Effector CD4-positive, alpha-beta T cell (primary cell): ENCODE measurements at regions not wholly inside any gene's neighbourhood (a gene's known extent, or its start where the extent isn't known, plus 50 kb on each side); places are given as distances from the start of the nearest gene placed in this dataset.
"Not testable (repeated sequence)": the region's sequence is repeated elsewhere in the genome, so short reads cannot be mapped to it uniquely, and the experiment has no call there.

Experiments used
- DNase-seq: peaks from one replicate; pipeline ENCODE4 v3.0.0-alpha.2; 2020

DNA sequence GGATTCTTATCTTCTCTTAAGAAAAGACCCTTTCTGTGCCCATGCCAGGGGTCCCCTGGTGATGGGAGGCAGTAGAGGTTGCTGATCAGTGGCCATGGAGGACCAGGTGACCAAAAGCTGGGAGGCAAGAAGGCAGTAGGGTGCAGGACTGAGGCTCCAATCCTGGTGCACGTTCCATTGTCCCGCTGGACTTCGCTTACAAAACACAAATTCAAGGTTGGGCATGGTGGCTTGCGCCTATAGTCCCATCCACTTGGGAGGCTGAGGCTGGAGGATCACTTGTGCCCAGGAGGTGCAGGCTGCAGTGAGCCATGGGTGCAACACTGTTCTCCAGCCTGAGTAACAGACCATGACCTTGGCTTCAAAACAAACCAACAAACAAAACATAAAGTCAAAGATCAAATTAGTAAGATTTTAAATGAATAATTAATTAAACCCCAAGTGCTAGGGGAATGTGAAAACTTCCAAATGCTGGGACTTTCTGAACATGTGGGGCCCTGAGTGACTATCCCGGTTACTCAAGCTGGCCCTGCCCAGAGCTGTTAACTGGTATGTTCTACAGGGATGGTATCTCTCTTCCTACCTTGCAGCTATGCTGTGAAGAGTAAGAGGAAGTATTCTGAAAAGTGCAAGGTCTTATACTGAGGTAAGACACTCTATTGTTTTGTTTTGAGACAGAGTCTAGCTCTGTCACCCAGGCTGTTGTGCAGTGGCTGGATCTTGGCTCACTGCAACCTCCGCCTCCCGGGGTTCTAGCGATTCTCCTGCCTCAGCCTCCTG lies 97.6 kb downstream of the LYZL2 start:
- DNase-seq: no peak

DNA sequence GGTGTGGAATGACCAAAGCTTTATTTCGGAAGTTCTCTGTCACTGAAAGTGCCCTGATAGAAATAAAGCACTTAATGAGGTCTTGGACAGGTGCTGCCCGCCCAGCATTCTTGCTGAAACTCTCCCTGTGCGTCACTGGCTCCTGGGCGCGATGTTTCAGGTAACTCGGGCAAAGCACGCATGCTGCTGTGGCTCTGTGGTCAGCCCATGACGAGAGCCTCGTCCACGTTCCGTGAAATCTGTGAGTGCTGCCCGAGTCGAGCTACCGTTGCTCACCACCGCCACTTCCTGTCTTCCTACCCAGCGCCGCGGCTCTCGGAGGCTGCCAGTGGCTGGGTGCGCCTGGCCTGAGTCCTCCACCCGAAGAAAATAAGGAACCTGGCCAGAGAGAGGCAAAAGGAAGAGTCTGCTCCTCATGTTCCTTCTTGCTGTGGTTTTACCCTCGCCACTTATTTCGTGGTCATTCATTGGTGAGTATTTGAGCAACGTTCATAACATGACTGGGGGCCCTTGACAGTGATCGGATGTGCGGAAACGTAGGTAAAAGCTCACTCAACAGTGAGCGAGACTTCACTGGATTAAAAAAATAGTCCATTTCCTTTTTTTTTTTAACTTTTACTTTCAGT lies 95.5 kb downstream of the MAP3K8 start:
- peak; percentile 64 for DNase-seq

DNA sequence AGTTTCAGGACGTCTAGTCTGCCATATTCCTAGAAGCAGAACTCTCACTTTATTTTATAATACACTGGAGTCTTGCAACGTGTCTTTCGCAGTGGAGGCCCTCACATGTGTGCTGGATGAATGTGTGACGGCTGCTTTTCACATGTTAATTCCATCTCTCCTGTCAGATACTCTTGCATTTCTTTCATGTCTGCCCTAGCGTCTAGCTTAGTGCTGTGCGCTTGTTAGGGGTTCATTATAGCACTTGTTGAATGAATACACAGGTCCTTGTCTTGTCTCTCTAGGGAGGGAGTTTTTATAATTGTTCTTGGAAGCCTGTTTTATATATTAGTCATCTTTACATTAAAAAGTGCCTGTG lies 94.4 kb downstream of the MAP3K8 start:
- no peak for DNase-seq

DNA sequence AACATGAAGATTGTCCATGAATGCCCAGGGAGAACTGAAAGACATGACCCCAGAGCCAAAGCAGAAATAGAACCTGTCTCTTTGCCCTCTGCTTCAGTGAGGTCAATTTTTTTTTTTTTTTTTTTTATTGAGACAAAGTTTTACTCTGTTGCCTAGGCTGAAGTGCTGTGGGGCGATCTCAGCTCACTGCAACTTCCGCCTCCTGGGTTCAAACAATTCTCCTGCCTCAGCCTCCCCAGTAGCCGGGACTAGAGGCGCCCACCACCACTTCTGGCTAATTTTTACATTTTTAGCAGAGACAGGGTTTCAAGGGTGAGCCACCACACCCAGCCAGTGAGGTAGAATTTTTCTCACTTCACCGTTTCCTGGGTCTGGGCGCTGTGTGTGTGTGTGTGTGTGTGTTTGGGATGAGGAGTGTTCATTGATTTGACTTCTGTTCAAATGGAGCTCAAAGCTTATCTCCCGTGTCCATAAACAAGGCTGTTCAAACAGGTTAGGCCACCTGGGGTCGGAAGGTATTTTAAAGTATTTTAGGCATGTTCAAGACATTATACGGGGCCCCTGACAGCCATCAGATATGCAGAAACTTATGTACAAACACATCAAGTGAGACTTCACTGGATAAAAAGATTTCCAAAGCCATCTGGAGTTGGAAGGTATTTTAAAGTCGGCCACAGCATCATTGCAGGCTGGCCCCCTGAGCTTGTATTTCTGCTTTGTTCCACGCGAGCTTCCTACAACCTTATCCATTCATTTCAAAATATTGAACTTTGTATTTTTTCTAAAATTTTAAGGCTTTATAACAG lies 93.8 kb downstream of the MAP3K8 start:
- no peak for DNase-seq

DNA sequence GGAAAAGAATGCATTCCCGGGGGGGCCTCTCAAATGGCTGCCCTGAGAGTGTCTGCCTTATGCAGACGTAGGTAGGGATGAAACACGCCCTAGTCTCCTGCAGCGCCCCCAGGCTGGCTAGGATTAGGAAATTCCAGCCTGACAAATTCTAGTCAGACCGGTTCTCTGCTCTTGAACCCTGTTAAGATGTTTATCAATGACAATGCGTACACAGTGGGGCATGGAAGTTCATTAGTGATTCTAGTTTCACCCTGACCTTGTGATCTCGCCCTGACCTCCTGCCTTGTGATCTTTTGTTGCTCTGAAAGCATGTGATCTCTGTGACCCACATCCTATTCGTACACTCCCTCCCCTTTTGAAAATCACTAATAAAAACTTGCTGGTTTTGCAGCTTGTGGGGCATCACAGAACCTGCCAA lies 88.7 kb downstream of the MAP3K8 start:
- not testable (repeated sequence) for DNase-seq

DNA sequence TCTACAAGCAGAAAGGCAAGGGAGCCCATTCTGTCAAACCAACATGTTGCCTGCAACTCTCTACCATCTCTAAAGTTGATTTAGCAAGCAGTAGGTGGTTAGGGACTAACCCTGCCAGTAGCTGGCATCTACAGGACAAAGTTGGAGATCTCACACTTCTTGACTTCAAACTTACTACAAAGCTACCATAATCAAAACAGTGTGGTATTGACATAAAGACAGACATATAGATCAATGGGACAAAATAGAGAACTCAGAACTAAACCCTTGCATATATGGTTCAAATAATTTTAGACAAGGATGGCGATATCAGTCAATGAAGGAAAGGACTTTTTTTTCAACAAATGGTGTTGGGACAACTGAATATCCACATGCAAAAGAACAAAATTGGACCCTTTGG lies 84.9 kb downstream of the MAP3K8 start:
- no peak for DNase-seq
